HepG2 (cell line): ENCODE measurements at regions not wholly inside any gene's neighbourhood (a gene's known extent, or its start where the extent isn't known, plus 50 kb on each side); places are given as distances from the start of the nearest gene placed in this dataset.
A peak's percentile ranks its signal among the peaks of the same experiment; 100 is the strongest.

Experiments
- ARNT ChIP-seq: fragments of 450-650 bp; IDR thresholded peaks from 2 replicates; pipeline ENCODE4 v1.6.1; 2017
- CBFB ChIP-seq: sonication (generic); formaldehyde crosslinking; IDR thresholded peaks from 2 replicates; pipeline ENCODE4 v1.4.0; 2020; ENCODE audit warnings: missing genetic modification reagents
- CCAR2 ChIP-seq: fragments of 200-400 bp; formaldehyde crosslinking; optimal IDR thresholded peaks from 2 replicates; pipeline ENCODE3; 2018; ENCODE audit warnings: low read depth, mild to moderate bottlenecking, low read length, moderate library complexity
- FOSL2 ChIP-seq: sonication (generic); formaldehyde crosslinking; IDR thresholded peaks from 2 replicates; pipeline ENCODE4 v1.4.0; 2020; ENCODE audit warnings: missing genetic modification reagents
- KDM1A ChIP-seq: IDR thresholded peaks from 2 replicates; pipeline ENCODE4 v1.6.1; 2016; ENCODE audit warnings: missing compliant biosample characterization
- NFE2L2 ChIP-seq: fragments of 150-350 bp; IDR thresholded peaks from 2 replicates; pipeline ENCODE4 v1.6.1; 2014; ENCODE audit warnings: low read length
- REL ChIP-seq: sonication (generic); formaldehyde crosslinking; conservative IDR thresholded peaks from 2 replicates; pipeline ENCODE4 v1.8.0; 2022; ENCODE audit warnings: mild to moderate bottlenecking, missing genetic modification reagents, moderate library complexity
- ZMYM3 ChIP-seq: sonication (generic); formaldehyde crosslinking; IDR thresholded peaks from 2 replicates; pipeline ENCODE4 v1.5.1; 2020; ENCODE audit warnings: mild to moderate bottlenecking, missing genetic modification reagents
- ZNF510 ChIP-seq: sonication (generic); formaldehyde crosslinking; IDR thresholded peaks from 2 replicates; pipeline ENCODE4 v1.4.0; 2020; ENCODE audit warnings: low read depth, mild to moderate bottlenecking, missing genetic modification reagents
- ZNF776 ChIP-seq: sonication (generic); formaldehyde crosslinking; IDR thresholded peaks from 2 replicates; pipeline ENCODE4 v1.4.0; 2020; ENCODE audit warnings: mild to moderate bottlenecking, missing genetic modification reagents
- ZNF83 ChIP-seq: sonication (generic); formaldehyde crosslinking; IDR thresholded peaks from 2 replicates; pipeline ENCODE4 v1.4.0; 2020; ENCODE audit warnings: missing genetic modification reagents, mild to moderate bottlenecking, borderline replicate concordance
- TF ChIP-seq, protein P1 (sequence below): sonication (generic); formaldehyde crosslinking; IDR thresholded peaks from 2 replicates; pipeline ENCODE4 v1.5.0; 2020; ENCODE audit warnings: missing genetic modification reagents
- TF ChIP-seq, protein P2 (sequence below): sonication (generic); formaldehyde crosslinking; IDR thresholded peaks from 2 replicates; pipeline ENCODE4 v1.4.0; 2020; ENCODE audit warnings: missing genetic modification reagents, borderline replicate concordance
- TF ChIP-seq, protein P3 (sequence below): IDR thresholded peaks from 2 replicates; pipeline ENCODE4 v1.4.0; 2020; ENCODE audit warnings: mild to moderate bottlenecking, missing genetic modification reagents
- TF ChIP-seq, protein P4 (sequence below): sonication (generic); formaldehyde crosslinking; IDR thresholded peaks from 2 replicates; pipeline ENCODE4 v1.8.1; 2023; ENCODE audit warnings: mild to moderate bottlenecking, missing genetic modification reagents, borderline replicate concordance
- TF ChIP-seq, protein P5 (sequence below): sonication (generic); formaldehyde crosslinking; IDR thresholded peaks from 2 replicates; pipeline ENCODE4 v1.4.0; 2020; ENCODE audit warnings: mild to moderate bottlenecking, missing genetic modification reagents
- TF ChIP-seq, protein P6 (sequence below): fragments of 450-650 bp; IDR thresholded peaks from 2 replicates; pipeline ENCODE4 v1.6.1; 2016

DNA sequence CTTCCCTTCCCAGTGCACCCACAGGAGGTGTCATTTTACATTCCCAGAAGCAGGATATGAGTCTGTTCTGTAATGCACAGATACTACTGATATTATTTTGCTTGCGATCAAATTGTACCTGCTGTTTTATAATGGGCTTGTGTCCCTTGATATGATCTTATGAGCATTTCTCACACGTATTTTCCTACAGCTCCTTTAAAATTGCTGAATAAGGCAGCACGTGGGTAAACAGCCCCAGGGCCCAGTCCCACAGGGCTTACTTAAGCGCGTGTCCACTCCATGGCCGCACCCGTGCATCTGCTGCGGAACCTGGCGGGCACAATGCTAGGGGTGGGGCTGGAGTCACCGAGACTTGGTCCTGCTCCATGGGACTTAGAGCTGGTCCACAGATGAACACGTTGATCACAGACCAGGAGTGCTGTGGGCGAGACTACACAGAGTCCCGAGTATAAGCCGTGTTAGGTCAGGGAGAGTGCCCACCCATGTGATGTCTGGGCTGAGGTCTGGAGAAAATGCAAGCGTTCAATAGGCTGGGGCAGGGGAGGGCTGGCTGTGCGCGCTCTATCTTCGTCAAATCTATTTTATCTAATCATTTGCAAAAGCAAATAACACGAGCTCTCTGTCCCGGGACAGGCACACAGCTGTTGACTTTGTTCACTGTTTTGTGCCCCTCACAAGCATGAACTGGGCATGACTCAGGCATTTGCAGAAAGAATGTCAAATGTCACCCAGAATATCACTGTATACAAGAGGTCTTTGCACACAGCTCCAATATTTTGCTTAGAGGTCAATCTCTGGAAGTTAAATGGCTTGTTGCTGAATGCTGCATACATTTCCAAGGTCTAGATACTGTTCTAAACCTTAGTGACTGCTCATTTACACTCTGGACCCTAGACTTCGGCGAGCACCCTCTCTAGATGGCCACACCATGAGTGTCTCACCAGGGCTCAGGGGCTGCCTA, 119.3 kb downstream of the CRYAA start (continued):
- TF ChIP-seq KDM1A (no peak), REL (no peak), ARNT (no peak), CCAR2 (no peak), ZNF776 (CRISPR knock-in tag) (no peak), ZNF83 (0 out of 2 replicates have a peak, but pooled peaks have one; percentile 44), ZNF510 (CRISPR knock-in tag) (peak; percentile 51; the same call in 1 of the 2 replicates), CBFB (no peak), NFE2L2 (peak; percentile 94), FOSL2 (peak; percentile 92), ZMYM3 (CRISPR knock-in tag) (peak; percentile 58; the same call in 1 of the 2 replicates)
- TF ChIP-seq, protein P1, sequence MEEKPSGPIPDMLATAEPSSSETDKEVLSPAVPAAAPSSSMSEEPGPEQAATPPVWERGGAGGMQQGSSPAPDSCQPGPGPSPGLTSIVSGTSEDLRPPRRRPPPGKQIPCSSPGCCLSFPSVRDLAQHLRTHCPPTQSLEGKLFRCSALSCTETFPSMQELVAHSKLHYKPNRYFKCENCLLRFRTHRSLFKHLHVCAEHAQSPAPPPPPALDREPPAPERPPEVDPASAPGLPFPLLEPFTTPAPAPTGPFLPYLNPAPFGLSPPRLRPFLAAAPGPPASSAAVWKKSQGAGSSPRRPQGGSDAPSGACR, result no peak
- TF ChIP-seq, protein P2, sequence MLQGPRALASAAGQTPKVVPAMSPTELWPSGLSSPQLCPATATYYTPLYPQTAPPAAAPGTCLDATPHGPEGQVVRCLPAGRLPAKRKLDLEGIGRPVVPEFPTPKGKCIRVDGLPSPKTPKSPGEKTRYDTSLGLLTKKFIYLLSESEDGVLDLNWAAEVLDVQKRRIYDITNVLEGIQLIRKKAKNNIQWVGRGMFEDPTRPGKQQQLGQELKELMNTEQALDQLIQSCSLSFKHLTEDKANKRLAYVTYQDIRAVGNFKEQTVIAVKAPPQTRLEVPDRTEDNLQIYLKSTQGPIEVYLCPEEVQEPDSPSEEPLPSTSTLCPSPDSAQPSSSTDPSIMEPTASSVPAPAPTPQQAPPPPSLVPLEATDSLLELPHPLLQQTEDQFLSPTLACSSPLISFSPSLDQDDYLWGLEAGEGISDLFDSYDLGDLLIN (CRISPR knock-in tag), result no peak
- TF ChIP-seq, protein P3, sequence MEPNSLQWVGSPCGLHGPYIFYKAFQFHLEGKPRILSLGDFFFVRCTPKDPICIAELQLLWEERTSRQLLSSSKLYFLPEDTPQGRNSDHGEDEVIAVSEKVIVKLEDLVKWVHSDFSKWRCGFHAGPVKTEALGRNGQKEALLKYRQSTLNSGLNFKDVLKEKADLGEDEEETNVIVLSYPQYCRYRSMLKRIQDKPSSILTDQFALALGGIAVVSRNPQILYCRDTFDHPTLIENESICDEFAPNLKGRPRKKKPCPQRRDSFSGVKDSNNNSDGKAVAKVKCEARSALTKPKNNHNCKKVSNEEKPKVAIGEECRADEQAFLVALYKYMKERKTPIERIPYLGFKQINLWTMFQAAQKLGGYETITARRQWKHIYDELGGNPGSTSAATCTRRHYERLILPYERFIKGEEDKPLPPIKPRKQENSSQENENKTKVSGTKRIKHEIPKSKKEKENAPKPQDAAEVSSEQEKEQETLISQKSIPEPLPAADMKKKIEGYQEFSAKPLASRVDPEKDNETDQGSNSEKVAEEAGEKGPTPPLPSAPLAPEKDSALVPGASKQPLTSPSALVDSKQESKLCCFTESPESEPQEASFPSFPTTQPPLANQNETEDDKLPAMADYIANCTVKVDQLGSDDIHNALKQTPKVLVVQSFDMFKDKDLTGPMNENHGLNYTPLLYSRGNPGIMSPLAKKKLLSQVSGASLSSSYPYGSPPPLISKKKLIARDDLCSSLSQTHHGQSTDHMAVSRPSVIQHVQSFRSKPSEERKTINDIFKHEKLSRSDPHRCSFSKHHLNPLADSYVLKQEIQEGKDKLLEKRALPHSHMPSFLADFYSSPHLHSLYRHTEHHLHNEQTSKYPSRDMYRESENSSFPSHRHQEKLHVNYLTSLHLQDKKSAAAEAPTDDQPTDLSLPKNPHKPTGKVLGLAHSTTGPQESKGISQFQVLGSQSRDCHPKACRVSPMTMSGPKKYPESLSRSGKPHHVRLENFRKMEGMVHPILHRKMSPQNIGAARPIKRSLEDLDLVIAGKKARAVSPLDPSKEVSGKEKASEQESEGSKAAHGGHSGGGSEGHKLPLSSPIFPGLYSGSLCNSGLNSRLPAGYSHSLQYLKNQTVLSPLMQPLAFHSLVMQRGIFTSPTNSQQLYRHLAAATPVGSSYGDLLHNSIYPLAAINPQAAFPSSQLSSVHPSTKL, result peak; percentile 89
- TF ChIP-seq, protein P4, sequence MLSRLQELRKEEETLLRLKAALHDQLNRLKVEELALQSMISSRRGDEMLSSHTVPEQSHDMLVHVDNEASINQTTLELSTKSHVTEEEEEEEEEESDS (CRISPR knock-in tag), result no peak
- TF ChIP-seq, protein P5, sequence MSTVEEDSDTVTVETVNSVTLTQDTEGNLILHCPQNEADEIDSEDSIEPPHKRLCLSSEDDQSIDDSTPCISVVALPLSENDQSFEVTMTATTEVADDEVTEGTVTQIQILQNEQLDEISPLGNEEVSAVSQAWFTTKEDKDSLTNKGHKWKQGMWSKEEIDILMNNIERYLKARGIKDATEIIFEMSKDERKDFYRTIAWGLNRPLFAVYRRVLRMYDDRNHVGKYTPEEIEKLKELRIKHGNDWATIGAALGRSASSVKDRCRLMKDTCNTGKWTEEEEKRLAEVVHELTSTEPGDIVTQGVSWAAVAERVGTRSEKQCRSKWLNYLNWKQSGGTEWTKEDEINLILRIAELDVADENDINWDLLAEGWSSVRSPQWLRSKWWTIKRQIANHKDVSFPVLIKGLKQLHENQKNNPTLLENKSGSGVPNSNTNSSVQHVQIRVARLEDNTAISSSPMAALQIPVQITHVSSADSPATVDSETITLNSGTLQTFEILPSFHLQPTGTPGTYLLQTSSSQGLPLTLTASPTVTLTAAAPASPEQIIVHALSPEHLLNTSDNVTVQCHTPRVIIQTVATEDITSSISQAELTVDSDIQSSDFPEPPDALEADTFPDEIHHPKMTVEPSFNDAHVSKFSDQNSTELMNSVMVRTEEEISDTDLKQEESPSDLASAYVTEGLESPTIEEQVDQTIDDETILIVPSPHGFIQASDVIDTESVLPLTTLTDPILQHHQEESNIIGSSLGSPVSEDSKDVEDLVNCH (CRISPR knock-in tag), result no peak
- TF ChIP-seq, protein P6, sequence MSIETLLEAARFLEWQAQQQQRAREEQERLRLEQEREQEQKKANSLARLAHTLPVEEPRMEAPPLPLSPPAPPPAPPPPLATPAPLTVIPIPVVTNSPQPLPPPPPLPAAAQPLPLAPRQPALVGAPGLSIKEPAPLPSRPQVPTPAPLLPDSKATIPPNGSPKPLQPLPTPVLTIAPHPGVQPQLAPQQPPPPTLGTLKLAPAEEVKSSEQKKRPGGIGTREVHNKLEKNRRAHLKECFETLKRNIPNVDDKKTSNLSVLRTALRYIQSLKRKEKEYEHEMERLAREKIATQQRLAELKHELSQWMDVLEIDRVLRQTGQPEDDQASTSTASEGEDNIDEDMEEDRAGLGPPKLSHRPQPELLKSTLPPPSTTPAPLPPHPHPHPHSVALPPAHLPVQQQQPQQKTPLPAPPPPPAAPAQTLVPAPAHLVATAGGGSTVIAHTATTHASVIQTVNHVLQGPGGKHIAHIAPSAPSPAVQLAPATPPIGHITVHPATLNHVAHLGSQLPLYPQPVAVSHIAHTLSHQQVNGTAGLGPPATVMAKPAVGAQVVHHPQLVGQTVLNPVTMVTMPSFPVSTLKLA, result no peak
